ENCODE measurements at regions not wholly inside any gene's neighbourhood (a gene's known extent, or its start where the extent isn't known, plus 50 kb on each side); places are given as distances from the start of the nearest gene placed in this dataset.

GRCh38 chr2:16464641-16465040, 201.0 kb downstream of the CYRIA start:
- no peak for TF ChIP-seq POLR2A (IDR thresholded peaks at IDR 0.05)
- no peak for TF ChIP-seq EP300 (IDR thresholded peaks at IDR 0.05)
- no peak for TF ChIP-seq CTCF (IDR thresholded peaks at IDR 0.05)
- TF ChIP-seq POLR2AphosphoS5 (IDR thresholded peaks at IDR 0.05): no peak
- H3K4me3 ChIP-seq: no peak overlapping the region
- intact Hi-C loops (cut with DNase I): no loop called here
- WGBS, 2 donors: 58 to 77% methylated on average over 3 of the region's 3 CpGs
- no peak for DNase-seq
- no peaks in the 10 kb centered on the region for H3K9me3 ChIP-seq
- no peak overlapping the region for H3K27ac ChIP-seq
- no peaks in the 10 kb centered on the region for H3K4me1 ChIP-seq
- H3K27me3 ChIP-seq: peaks cover 0 to 4% (median 0%) of the 10 kb centered on the region in 3 donors
- H3K36me3 ChIP-seq: no peaks in the 10 kb centered on the region

GRCh38 chr2:16462958-16463357, 202.7 kb downstream of the CYRIA start:
- WGBS, 2 donors: 71 to 72% methylated on average over 5 of the region's 5 CpGs
- intact Hi-C loops (cut with DNase I): no loop called here
- Histone ChIP-seq H3K4me3 (no peak overlapping the region), H3K4me1 (no peaks in the 10 kb centered on the region), H3K27ac (no peak overlapping the region), H3K36me3 (no peaks in the 10 kb centered on the region), H3K9me3 (no peaks in the 10 kb centered on the region), H3K27me3 (peaks cover 0 to 4% (median 0%) of the 10 kb centered on the region in 3 donors)
- TF ChIP-seq CTCF (IDR thresholded peaks at IDR 0.05): no peak
- TF ChIP-seq POLR2A (IDR thresholded peaks at IDR 0.05): no peak
- TF ChIP-seq POLR2AphosphoS5 (IDR thresholded peaks at IDR 0.05): no peak
- no peak for TF ChIP-seq EP300 (IDR thresholded peaks at IDR 0.05)
- DNase-seq: no peak

GRCh38 chr2:16461672-16462071, 204.0 kb downstream of the CYRIA start:
- WGBS, 2 donors: 86 to 88% methylated on average over 4 of the region's 4 CpGs
- Histone ChIP-seq H3K9me3 (no peaks in the 10 kb centered on the region), H3K27me3 (peaks cover 0 to 3% (median 0%) of the 10 kb centered on the region in 3 donors), H3K4me1 (no peaks in the 10 kb centered on the region), H3K36me3 (no peaks in the 10 kb centered on the region), H3K27ac (no peak overlapping the region), H3K4me3 (no peak overlapping the region)
- DNase-seq: no peak
- intact Hi-C loops (cut with DNase I): no loop called here
- no peak for TF ChIP-seq CTCF (IDR thresholded peaks at IDR 0.05)
- TF ChIP-seq EP300 (IDR thresholded peaks at IDR 0.05): no peak
- TF ChIP-seq POLR2AphosphoS5 (IDR thresholded peaks at IDR 0.05): no peak
- no peak for TF ChIP-seq POLR2A (IDR thresholded peaks at IDR 0.05)

- TF ChIP-seq EP300 (IDR thresholded peaks at IDR 0.05) (no peak), CTCF (IDR thresholded peaks at IDR 0.05) (no peak), POLR2A (IDR thresholded peaks at IDR 0.05) (no peak), POLR2AphosphoS5 (IDR thresholded peaks at IDR 0.05) (no peak)
Observed at GRCh38 chr2:16459606-16460005, 206.0 kb downstream of the CYRIA start.

GRCh38 chr2:16454621-16455020, 211.0 kb downstream of the CYRIA start:
- H3K27me3 ChIP-seq: no peaks in the 10 kb centered on the region
- WGBS, 2 donors: 85 to 89% methylated on average over 2 of the region's 2 CpGs
- intact Hi-C loops (cut with DNase I): no loop called here
- no peak overlapping the region for H3K4me3 ChIP-seq
- no peak for DNase-seq
- no peaks in the 10 kb centered on the region for H3K36me3 ChIP-seq
- no peaks in the 10 kb centered on the region for H3K4me1 ChIP-seq
- no peaks in the 10 kb centered on the region for H3K9me3 ChIP-seq
- H3K27ac ChIP-seq: no peak overlapping the region
- no peak for TF ChIP-seq POLR2A (IDR thresholded peaks at IDR 0.05)
- no peak for TF ChIP-seq POLR2AphosphoS5 (IDR thresholded peaks at IDR 0.05)
- TF ChIP-seq CTCF (IDR thresholded peaks at IDR 0.05): no peak
- TF ChIP-seq EP300 (IDR thresholded peaks at IDR 0.05): no peak

More at GRCh38 chr2:16459606-16460005, 206.0 kb downstream of the CYRIA start:
- H3K9me3 ChIP-seq: no peaks in the 10 kb centered on the region
- H3K4me3 ChIP-seq: no peak overlapping the region
- no peaks in the 10 kb centered on the region for H3K4me1 ChIP-seq
- H3K36me3 ChIP-seq: no peaks in the 10 kb centered on the region
- intact Hi-C loops (cut with DNase I): no loop called here
- no peak overlapping the region for H3K27ac ChIP-seq
- DNase-seq: no peak
- H3K27me3 ChIP-seq: no peaks in the 10 kb centered on the region

All from sigmoid colon (tissue), 6 donors.